NT2/D1 (cell line): ENCODE measurements at regions not wholly inside any gene's neighbourhood (a gene's known extent, or its start where the extent isn't known, plus 50 kb on each side); places are given as distances from the start of the nearest gene placed in this dataset.

Experiments used
- DNase-seq: peaks from one replicate; pipeline ENCODE4 v3.0.0-alpha.2; 2011; ENCODE audit warnings: low read depth, low spot score
- H3K27me3 ChIP-seq: 2 replicates; pipeline ENCODE4 v1.6.0; 2011; ENCODE audit warnings: mild to moderate bottlenecking; ENCODE audit not compliant: insufficient read length, insufficient read depth
- H3K36me3 ChIP-seq: 2 replicates; pipeline ENCODE4 v1.6.1; 2011; ENCODE audit warnings: mild to moderate bottlenecking, low read length, mixed read lengths; ENCODE audit not compliant: insufficient read depth, insufficient read length
- H3K4me1 ChIP-seq: 2 replicates; pipeline ENCODE4 v1.5.1; 2011; ENCODE audit not compliant: insufficient read depth, insufficient read length
- H3K4me3 ChIP-seq: 2 replicates; pipeline ENCODE4 v1.5.1; 2011; ENCODE audit warnings: low read depth; ENCODE audit not compliant: insufficient read length
- H3K9ac ChIP-seq: 2 replicates; pipeline ENCODE4 v1.6.0; 2011; ENCODE audit warnings: low read depth; ENCODE audit not compliant: insufficient read length
- H3K9me3 ChIP-seq: 2 replicates; pipeline ENCODE4 v1.5.1; 2011; ENCODE audit warnings: mild to moderate bottlenecking, low read length; ENCODE audit not compliant: insufficient read depth
- SUZ12 ChIP-seq: IDR thresholded peaks from 2 replicates; pipeline ENCODE4 v1.6.1; 2011; ENCODE audit not compliant: insufficient read length, insufficient read depth; ENCODE audit errors: extremely low read depth
- YY1 ChIP-seq: IDR thresholded peaks from 2 replicates; pipeline ENCODE4 v1.6.1; 2011; ENCODE audit not compliant: insufficient read length, insufficient read depth
- ZNF274 ChIP-seq: IDR thresholded peaks from 2 replicates; pipeline ENCODE4 v1.6.1; 2011; ENCODE audit warnings: mild to moderate bottlenecking, low read depth, low read length

DNA sequence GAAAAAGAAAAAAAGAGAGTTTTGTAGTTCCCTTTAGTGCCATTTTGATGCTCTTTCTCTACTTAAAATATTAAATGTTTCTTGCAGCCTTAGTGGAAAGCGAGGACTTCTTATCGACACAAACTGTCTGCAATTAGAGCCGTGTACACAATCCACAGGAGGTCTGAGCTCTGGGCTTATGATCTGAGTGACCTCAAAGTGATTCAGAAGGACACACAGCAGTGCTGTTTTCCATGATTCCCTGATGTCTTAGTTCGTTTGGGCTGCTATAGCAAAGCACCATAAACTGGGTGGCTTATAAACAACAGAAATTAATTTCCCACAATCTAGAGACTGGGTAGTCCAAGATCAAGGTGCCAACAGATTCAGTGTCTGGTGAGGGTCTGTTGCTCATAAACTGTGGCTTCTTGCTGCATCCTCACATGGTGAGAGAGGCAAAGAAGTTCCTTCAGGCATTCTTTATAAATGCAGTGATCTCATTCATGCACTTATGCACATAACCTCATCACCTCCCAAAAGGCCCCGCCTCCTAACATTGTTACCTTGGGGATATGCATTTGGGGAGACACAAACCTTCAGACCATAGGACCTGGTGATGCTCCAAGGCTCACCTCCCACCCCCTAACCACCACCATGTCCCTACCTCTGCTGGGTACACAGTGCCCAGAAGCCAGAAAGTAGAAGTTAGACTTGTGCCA, 204.5 kb upstream of the GHITM start:
- H3K4me1 ChIP-seq, result no peaks in the 10 kb centered on the region
- H3K9me3 ChIP-seq, result no peaks in the 10 kb centered on the region
- no peak overlapping the region for H3K4me3 ChIP-seq
- no peaks in the 10 kb centered on the region for H3K27me3 ChIP-seq
- no peaks in the 10 kb centered on the region for H3K36me3 ChIP-seq
- no peak overlapping the region for H3K9ac ChIP-seq
- DNase-seq, result no peak
- TF ChIP-seq YY1 (no peak), SUZ12 (no peak), ZNF274 (no peak)

DNA sequence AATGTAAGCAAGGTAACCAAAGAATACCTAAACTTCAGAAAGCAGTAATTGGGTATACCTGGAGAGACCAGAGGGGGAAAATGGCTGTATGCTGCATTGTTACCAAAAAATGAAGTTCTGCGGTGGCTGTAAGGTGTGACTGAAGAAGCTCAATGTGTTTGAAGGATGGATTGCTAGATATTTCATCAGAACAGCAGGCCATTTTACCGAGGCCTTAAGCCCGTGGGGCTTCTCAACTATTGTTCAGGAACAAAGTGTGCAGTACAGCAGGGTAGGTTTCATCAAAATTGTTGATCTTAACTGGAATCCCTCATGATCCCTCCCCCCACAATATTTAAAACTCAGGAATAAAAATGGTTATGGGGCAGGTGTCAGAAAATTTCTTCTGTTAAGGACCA, 204.0 kb upstream of the GHITM start:
- H3K9ac ChIP-seq, result no peak overlapping the region
- H3K36me3 ChIP-seq, result no peaks in the 10 kb centered on the region
- DNase-seq, result no peak
- no peak overlapping the region for H3K4me3 ChIP-seq
- H3K27me3 ChIP-seq, result no peaks in the 10 kb centered on the region
- no peaks in the 10 kb centered on the region for H3K9me3 ChIP-seq
- no peaks in the 10 kb centered on the region for H3K4me1 ChIP-seq
- TF ChIP-seq SUZ12, result no peak
- TF ChIP-seq YY1, result no peak
- TF ChIP-seq ZNF274, result no peak

DNA sequence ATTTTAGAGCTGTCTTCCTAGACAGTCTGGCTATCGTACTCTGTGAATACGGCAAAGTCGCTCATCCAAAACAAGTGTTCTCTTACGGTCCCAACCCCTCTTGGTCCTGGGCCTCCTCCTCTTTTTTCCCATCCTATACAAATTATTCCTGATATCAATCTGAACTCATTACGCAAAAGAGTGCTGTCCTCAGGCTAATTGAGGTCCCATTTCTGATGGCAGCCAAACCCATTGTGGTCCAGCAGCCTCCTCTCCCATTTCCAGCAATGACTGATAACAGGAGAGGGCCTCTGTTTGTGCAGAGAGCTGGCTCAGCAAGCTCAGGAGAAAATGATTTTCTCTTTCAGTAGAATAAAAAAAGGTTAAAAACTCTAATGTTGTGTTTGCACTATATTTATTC, 203.4 kb upstream of the GHITM start:
- Histone ChIP-seq H3K4me1 (no peaks in the 10 kb centered on the region), H3K36me3 (no peaks in the 10 kb centered on the region), H3K9ac (no peak overlapping the region), H3K27me3 (no peaks in the 10 kb centered on the region), H3K9me3 (no peaks in the 10 kb centered on the region), H3K4me3 (no peak overlapping the region)
- TF ChIP-seq ZNF274, result no peak
- no peak for DNase-seq

DNA sequence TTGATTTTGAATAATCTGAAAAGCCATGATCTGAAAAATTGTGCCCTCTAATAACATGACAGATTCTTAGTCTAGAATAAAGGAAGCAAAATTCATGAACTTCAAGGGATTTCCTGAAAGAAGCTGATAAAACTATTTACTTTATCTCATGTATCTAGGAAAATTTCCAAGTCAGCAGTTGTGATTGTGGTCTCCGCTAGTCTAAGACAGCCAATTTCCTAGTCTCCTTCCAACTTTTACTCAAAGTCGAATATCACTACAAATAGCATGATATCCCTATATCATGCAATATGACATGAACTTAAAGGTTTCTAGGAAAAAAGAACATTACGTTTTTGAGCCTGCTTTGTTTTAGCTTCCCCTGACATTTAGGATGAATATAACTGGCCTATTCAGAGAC, 202.1 kb upstream of the GHITM start:
- no peak for DNase-seq
- H3K9me3 ChIP-seq, result no peaks in the 10 kb centered on the region
- TF ChIP-seq ZNF274 (no peak), YY1 (no peak), SUZ12 (no peak)
- no peaks in the 10 kb centered on the region for H3K4me1 ChIP-seq
- no peak overlapping the region for H3K9ac ChIP-seq
- H3K36me3 ChIP-seq, result no peaks in the 10 kb centered on the region
- no peaks in the 10 kb centered on the region for H3K27me3 ChIP-seq
- no peak overlapping the region for H3K4me3 ChIP-seq

DNA sequence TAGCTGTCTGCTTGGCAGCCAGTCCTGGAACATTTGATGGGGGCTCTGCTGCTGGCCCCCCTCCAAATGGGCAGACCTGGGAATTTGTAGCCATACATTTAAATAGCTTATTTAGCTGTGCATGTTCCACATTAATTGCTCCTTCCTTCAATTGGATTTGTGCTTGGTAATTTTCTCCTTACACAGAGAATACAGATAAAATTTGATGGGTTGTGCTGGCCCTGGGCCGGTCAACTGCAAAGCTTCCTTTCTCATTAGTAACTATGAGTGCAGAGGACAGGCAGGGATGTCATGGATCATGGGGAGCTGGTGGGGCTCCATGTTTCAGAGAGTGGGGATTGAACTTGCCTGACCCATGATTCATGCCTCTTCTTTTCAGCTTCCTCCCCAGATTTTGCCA, 201.5 kb upstream of the GHITM start:
- no peak overlapping the region for H3K9ac ChIP-seq
- H3K9me3 ChIP-seq, result no peaks in the 10 kb centered on the region
- H3K36me3 ChIP-seq, result no peaks in the 10 kb centered on the region
- no peak for DNase-seq
- no peak overlapping the region for H3K4me3 ChIP-seq
- TF ChIP-seq YY1, result no peak
- no peak for TF ChIP-seq ZNF274
- no peak for TF ChIP-seq SUZ12
- H3K27me3 ChIP-seq, result no peaks in the 10 kb centered on the region
- no peaks in the 10 kb centered on the region for H3K4me1 ChIP-seq

DNA sequence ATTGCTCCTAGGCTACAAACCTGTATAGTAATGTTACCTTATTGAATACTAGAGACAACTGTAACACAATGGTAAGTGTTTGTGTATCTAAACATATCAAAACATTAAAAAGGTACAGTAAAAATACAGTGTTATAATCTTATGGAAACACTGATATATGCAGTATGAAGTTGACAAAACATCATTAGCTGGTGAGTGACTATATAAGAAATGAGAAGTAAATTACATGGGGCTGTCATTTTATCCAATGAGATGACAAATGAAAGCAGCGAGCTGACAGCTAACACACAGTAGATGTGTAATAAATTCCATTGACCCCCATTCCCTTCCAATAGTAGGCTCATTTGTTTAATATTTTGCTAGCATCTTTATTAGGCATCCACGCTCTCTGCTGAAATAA, 198.1 kb upstream of the GHITM start:
- TF ChIP-seq ZNF274, result no peak
- TF ChIP-seq SUZ12, result no peak
- no peak for TF ChIP-seq YY1
- H3K27me3 ChIP-seq, result no peaks in the 10 kb centered on the region
- peaks cover 2% of the 10 kb centered on the region for H3K4me1 ChIP-seq
- DNase-seq, result no peak
- H3K4me3 ChIP-seq, result no peak overlapping the region
- H3K36me3 ChIP-seq, result no peaks in the 10 kb centered on the region
- H3K9ac ChIP-seq, result no peak overlapping the region
- no peaks in the 10 kb centered on the region for H3K9me3 ChIP-seq

DNA sequence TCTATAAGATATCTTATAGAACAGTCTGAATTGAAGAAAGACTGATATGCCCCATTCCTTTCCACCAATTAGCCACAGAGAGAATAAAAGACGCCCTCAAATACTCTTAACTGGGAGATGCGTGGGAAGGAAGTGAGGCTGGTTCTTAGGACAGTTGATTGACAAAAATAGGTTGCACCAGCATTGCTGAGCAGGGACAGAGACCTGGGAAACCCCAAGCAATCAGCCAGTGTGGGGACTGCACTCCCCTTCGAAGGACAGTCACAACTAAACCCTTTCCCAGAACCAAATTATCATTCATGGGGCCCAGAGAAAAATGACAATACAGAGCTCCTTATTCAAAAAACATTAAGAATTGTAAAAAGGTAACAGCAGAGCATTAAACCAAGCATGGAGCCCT, 196.9 kb upstream of the GHITM start:
- H3K36me3 ChIP-seq, result no peaks in the 10 kb centered on the region
- no peak for DNase-seq
- H3K27me3 ChIP-seq, result no peaks in the 10 kb centered on the region
- H3K4me1 ChIP-seq, result peaks cover 2% of the 10 kb centered on the region
- H3K9ac ChIP-seq, result no peak overlapping the region
- no peak for TF ChIP-seq YY1
- TF ChIP-seq ZNF274, result no peak
- no peak for TF ChIP-seq SUZ12
- no peak overlapping the region for H3K4me3 ChIP-seq
- H3K9me3 ChIP-seq, result no peaks in the 10 kb centered on the region
